GM18861 (cell line): ENCODE measurements at regions not wholly inside any gene's neighbourhood (a gene's known extent, or its start where the extent isn't known, plus 50 kb on each side); places are given as distances from the start of the nearest gene placed in this dataset.
"Not testable (repeated sequence)": the region's sequence is repeated elsewhere in the genome, so short reads cannot be mapped to it uniquely, and the experiment has no call there.

Source experiments
- ATAC-seq: cut with Tn5 transposase; IDR thresholded peaks from one replicate; pipeline ENCODE4 v1.9.1; 2021; ENCODE audit not compliant: unreplicated experiment

DNA sequence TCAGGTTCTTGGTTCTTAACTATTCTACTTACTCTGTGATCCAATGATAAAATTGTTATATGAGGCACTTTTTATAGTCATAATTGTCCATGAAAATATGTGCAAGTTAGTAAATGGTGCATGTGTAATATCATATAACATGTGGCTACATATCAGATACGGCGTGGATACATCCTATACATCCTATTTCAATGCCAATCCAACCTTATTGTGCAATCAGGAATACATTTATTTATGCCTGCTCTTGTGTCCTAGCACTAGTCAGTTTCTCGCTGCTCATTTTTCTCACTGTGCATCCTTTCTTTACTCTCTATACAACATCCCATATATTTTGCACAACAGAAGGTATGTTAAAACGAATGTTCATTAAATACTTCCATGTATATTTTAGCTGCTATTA lies 1141.1 kb downstream of the FAT4 start:
- no peak for ATAC-seq

DNA sequence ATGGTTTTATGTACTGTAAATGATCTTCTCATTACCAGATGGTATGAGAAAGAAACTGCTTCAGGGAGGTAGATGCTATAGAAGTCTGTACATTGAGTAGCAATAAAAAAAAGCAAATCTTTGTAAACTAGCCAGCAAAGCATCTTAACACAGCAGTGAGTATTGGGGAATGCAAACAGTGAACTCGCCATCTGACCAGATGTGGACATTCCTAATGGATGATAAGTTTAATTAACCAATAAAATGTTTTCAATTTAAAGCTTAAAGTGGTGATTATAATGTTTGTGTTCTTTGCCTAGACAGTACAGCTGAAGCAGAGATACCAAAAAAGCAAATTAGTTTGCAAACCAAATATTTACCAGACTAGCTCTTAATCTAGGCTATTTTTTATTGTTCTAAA lies 1144.2 kb downstream of the FAT4 start:
- no peak for ATAC-seq

DNA sequence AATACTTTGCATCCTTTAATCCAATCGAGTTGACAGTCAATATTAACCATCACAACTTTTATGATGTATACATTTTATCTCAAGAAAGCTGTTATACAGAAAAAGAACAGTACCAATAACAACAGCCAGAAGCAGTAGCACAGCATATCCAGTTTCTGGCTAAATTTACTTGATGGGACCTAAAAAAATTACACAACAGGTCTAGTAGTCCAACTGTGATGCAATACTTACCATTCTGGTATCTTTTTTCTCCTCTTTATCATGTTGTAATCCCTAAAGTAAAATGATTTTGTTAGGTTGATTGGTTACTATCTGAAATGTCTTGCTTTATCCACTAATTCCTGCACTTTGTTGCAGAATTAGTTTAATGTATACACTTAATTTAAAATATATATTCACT lies 1150.6 kb downstream of the FAT4 start:
- ATAC-seq: no peak

DNA sequence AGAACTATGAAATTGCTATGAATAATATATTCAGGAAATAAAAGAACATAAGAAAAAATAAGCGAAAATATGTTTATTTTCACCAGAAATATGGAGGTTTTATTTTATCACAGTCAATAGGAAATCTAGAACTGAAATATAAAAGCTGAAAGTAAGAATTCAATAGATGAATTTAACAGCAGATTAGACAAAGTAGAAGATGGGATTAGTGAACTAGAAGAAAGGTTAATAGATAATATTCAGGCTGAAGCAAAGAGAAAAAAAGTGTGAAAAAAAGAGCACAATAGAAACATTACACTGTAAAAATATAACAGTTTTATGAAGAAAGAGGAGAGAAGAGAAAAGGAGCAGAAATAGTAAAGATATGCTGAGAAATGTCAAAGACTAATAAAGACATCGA lies 1152.1 kb downstream of the FAT4 start:
- no peak for ATAC-seq

DNA sequence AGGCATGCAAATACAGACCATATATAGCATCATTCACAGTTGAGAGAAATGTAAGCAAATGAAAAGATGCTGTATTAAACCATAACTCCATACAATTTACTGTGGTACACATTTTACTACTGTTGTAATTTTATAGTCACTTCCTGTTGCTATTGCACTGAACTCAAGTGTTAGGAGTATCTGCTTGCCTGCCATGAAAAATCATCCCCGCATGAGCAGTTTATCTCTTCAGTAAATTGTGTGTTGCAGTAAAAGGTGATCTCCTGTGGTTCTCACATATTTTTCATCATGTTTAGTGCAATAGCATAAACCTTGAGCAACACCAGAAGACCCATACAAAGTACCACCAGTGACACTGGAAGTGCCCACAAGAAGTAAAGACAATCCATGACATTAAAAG lies 1153.4 kb downstream of the FAT4 start:
- ATAC-seq: no peak

DNA sequence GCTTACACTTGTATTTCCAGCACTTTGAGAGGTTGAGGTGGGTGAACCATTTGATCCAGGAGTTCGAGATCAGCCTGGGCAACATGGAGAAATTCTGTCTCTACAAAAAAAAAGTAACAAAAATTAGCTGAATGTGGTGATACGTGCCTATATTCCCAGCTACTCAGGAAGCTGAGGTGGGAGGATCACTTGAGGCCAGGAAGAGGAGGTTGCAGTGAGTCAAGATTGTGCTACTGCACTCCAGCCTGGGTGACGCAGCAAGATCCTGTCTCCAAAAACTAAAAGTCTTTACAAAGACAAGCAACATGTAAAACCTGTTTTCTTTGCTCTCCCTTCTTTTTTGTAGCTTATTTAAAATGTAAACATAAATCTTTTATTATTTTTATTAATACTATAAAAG lies 1156.1 kb downstream of the FAT4 start:
- ATAC-seq: no peak

DNA sequence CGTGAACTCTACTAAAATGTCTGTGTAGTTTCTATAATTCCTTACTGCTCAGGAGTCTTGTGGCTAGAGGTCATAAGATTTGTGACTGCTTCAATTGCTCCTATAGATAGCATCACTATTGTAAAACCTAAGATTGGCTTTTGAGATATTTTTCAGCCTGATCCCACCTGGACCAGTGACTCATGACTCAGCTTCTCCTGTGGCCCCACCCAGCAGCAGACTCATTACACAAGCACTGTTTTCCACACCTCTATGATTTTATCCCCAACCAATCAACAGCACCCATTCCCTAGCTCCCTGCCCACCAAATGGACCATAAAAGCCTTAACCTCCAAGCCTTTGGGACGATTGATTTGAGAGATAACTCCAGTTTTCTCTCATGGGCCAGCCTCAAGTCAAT lies 1157.0 kb upstream of the INTU start:
- no peak for ATAC-seq

DNA sequence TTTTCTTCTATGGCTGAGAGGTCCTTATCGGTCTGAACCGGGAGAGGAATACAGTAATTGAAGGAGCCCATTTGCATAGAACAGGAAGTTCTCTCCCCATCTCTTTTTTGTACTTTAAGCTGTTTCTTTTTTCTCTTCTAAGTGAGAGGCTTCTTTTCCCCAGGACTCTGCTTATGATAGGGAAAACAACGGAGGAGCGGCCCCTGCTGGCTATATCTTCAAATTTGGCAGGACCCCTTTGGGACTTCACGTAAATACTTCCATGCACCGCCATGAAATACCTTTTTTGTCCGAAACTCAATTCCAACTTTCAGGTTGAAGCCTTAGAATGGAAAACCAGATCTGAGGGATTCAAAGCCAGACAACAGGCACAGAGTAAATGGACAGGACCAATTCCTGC lies 1153.0 kb upstream of the INTU start:
- no peak for ATAC-seq

DNA sequence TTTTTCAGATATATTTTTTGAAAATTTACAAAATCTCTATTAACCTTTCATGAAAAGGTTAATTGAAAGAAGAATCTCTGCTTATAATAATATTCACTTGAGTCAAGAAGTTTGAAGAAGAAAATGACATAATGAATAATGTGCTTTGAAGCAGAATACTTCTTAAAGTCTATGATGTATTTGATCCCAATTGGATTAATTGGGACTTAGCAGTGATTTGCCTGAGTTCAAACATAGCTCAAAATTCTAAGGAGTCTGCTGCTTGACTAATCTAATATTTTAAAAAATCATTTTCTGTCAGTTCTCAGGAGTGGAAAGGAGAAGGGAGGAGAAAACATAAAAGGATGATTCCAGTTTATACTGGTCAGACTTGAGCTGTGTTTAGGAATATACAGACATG lies 1150.4 kb upstream of the INTU start:
- no peak for ATAC-seq

DNA sequence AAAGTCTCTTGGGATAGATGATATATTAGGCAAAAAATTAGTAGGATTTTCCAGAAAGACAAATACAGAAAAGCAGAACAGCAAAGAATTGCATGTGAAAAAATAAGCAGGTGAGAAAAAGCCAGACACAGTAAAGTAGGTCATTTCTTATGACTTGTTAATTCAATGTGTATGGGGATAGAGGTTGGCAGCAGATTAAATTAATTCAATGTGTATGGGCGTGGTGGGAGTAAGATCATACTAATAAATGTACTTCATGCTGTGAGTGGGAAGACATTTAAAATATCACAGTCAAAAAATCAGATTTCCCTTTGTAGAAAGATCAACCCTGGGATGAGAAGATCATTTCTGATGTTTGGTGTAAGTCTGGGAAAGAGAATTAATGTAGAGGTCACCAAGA lies 1146.4 kb upstream of the INTU start:
- no peak for ATAC-seq

DNA sequence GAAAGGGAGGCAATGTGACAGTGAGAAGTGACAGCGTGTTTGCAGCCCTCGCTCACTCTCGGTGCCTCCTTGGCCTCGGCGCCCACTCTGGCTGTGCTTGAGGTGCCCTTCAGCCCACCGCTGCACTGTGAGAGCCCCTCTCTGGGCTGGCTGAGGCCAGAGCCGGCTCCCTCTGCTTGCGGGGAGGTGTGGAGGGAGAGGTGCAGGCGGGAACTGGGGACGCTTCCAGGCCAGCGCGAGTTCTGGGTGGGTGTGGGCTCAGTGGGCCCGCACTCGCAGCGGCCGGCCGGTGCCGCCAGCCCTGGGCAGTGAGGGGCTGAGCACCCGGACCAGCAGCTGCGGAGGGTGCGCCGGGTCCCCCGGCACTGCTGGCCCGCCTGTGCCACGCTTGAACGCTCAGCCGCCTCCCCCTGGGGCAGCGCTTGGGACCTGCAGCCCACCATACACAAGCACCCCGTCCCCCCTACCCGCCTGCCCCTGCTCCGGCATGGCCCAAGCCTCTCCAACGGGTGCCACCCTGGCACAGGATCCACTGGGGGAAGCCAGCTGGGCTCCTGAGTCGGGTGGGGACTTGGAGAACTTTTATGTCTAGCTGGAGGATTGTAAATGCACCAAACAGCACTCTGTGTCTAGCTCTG lies 1142.8 kb upstream of the INTU start:
- ATAC-seq: no peak

DNA sequence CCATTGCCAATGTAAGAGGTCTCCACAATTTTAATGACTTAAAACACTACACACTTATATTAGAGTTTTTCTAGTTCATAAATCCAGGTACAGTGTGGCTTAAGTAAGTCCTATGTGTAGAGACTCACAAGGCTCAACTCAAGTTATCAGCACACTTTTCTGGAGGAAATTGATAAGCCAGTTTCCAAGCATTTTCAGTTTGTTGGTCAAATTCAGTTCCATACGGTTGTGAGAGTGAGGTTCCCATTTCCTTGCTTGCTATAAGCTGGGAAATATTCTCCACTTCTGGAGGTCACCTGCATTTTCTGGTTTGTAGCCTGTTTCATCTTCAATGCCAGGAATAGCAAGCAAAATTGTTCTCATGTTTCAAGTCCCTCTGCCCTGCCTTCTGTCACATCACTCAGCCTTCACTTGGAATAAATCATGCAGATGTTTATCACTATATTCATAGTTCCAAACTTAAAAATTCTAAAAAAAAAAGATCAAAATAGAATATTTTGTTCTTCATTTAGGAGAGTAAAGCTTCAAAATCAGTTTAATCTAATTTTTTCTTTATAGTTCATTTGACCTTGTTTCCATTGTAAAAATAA lies 1137.5 kb upstream of the INTU start:
- ATAC-seq: no peak

DNA sequence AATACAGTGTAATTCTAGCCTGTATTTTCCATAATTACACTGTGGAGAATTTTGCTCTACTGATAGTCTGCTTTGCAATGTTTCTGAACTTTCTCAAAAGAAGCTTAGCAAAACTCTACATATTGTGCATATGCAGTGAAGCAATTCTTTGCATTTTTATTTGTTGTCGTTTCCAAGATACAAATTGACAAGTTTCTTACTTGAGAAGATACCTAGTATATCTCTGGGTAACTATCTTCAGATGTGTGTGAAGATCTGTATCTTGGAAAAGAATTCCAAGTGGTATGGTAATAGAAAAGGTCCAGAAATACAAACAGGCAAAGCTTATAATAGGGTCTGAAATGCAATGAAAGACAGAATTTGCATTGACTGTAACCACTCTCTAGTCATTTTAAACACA lies 1119.8 kb upstream of the INTU start:
- no peak for ATAC-seq

DNA sequence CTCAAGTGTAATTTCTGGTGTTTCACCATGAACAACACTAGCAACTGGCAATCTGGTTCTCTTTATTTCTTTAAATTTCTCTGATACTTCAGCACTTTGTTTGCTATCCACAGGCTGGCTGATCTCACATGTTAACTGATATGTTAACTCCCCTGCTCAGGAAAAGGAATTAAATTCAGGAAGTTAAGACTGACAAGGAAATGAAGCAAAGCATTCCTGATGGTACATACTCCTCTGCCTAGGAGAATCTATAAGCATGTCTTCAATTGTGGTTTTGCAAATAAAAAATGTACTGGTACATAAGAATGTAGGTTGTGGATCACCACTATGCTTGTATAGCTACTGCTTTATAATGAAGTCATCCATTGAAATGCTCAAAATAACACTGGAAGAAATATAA lies 1119.2 kb upstream of the INTU start:
- no peak for ATAC-seq

DNA sequence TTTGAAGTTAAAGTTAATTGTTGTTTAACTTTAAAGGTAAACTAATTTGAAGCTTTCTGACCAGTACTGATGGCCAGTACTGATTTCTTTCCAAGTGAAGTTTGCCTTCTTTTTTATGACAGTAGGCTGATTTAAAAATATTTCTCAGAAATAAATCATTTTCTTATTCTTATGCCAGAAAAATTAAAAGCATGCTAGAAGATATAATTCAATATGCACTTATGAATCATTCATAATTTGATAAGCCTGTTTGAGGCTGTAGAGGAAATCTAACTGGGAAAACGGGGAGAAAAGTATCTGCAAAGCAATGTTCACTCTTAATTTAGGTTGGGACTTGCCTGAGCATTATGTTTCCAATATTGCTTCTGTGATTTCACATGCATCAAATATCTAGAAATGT lies 1112.0 kb upstream of the INTU start:
- ATAC-seq: no peak

DNA sequence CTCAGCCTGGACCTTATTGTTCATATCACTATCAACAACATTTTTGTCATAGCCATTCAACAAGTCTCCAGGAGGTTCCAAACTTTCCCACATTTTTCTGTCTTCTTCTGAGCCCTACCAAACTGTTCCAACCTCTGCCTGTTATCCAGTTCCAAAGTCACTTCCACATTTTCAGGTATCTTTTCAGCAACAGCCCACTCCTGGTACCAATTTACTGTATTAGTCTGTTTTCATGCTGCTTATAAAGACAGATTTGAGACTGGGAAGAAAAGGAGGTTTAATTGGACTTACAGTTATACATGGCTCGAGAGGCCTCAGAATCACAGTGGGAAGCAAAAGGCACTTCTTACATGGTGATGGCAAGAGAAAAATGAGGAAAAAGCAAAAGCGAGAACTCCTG lies 1107.4 kb upstream of the INTU start:
- ATAC-seq: not testable (repeated sequence)

DNA sequence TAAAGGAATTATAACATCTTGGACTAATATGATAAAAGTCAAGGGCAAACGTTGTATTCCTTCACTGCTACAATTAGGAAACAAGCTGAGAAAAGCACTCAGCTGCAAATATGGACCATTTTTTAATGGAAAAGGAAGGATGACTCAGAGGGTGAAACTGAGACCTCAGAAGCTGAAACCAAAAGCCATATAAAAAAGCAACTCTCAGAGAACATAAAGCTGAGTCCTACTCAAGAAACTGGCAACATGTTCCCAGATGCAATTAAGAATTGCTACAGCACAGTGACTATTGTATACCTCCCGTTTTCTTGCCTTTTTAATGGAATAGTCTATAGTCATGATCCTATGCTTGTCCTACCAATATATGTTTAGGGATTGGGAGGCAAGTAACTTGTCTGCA lies 1106.4 kb upstream of the INTU start:
- no peak for ATAC-seq

DNA sequence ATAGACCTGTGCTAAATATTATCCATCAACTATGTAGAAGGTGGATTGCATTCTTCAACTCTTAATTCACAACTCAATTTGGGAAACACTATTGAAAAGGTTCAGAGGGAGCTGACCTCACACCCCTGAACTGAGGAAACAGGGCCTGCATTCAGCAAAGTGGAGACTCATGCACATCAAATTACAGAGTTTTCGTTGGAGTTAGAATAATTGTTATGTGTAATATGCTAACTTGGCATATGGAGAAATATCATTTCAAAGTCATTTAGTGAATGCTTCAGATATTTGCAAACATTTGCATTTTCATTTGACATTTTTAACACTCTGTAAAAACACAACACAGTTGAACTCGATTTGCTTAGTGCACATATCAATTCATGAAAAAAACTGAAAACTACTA lies 1102.8 kb upstream of the INTU start:
- no peak for ATAC-seq

DNA sequence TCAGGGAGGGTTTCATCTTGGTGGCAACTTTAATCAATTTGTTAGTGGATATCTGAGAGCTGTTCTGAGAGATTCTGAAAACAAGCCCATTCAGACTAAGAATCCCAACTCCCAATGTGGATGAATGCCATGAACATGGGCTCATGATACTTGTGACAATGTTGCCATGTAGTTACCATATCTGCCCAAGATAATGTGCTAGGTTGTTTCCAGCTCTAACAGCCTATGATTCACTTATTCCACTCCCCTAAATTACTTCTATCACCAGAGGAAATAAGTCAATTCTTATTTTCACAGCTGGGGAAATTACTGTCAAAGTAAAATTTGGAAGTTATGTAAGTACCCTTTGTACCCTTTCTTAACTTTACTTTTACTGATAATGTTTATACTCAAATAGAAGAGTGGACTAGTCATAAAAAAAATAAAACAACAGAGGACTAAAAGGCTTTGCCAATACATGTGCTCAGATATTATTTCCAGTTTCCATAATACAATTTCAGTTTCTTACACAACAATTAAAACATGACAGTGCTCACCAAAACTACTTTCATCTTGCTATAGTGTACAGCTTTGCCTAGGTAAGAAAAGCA lies 1101.7 kb upstream of the INTU start:
- ATAC-seq: no peak

DNA sequence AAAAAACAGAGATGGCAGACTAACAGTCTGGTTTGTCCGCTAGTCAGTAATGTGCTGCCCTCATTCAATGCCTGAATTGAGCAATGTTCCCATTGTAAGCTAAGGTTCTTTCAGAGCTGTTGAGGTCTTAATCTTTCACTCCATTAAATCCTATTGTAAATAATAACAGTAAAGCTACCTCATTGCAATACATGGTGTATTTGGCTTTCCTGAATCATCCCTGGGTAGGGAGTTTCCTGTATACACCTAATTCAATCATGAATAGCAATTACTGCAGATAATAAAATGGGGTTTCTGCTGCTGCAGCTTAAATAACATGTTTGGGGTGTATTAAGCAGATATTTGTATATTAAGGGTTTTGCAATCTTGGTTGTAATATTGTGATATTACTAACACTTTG lies 1100.2 kb upstream of the INTU start:
- no peak for ATAC-seq

DNA sequence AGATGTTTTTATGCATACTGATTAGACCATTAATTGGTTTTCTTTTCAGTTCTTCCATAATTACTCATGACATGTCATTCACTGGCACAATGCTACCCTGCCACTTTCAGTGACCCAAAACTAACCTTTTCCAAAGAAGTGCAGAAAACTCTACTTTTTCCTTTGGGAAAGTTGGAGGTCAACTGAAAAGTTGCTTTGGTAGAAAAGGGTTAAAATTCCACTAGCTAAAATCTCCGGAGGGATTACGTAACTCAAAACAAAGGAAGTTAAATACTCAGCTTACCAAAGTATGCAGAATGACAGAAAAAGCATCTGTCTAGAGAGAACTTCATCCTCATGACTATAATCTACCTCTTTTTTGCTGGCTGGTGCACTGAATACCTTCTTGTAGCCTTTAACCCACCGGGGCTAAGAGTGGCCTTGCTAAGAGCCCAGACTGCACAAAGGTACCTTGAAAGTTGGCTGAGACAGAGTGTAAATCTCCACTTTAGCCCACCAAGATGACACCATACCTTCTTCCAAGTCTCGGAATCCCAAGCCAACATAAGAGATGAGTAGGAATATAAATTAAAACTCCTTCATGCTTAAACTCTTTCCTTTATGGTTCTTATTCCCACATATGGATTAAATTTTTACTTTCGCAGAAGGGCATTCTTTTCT lies 1099.5 kb upstream of the INTU start:
- no peak for ATAC-seq

DNA sequence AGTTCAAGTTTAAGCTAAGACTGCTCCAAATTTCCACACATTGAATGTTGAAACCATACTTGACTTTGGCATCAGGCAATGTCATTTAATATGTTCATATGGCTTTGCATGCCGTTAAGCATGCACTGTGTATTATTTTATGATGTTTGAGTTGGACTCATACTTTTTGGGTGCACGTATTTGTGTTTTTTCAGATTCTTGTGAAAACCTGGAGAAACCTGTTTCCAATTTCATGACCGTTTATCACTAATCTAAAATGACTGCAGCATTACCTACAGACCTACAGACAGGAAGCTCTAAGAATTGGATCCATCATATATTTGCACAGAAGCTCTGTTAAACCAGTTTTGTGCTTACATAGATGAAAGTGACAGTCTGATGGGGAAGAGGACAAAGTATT lies 1093.0 kb upstream of the INTU start:
- ATAC-seq: no peak
